ENCODE measurements at regions not wholly inside any gene's neighbourhood (a gene's known extent, or its start where the extent isn't known, plus 50 kb on each side); places are given as distances from the start of the nearest gene placed in this dataset.

GRCh38 chr4:85368240-85368639 is 106.7 kb upstream of the ARHGAP24 start:
- H3K27me3 ChIP-seq (ENCODE audit: control insufficient read depth in 3 of 3, insufficient read depth in 3 of 3, low read length in 2 of 3), result peaks cover 0 to 4% (median 0%) of the 10 kb centered on the region in 3 donors
- H3K9ac ChIP-seq (ENCODE audit: insufficient read depth in 1 of 2, low read length in 2 of 2), result no peak overlapping the region
- DNase-seq (no peak), ATAC-seq (ENCODE audit: insufficient read depth, low FRiP score) (no peak)
- H3K36me3 ChIP-seq (ENCODE audit: control insufficient read depth in 4 of 4, insufficient read depth in 4 of 4, low read length in 4 of 4), result no peaks in the 10 kb centered on the region
- H3K4me3 ChIP-seq, result no peak overlapping the region
- H3K9me3 ChIP-seq (ENCODE audit: control insufficient read depth in 4 of 4, insufficient read depth in 3 of 4, low read length in 3 of 4), result no peaks in the 10 kb centered on the region
- 70 to 82% methylated on average over 3 of the region's 3 CpGs for WGBS, 2 donors
- no peaks in the 10 kb centered on the region for H3K4me1 ChIP-seq (ENCODE audit: control insufficient read depth in 5 of 5, insufficient read depth in 5 of 5, low read length in 5 of 5)
- no peak overlapping the region for H3K27ac ChIP-seq (ENCODE audit: low read depth in 1 of 2, low read length in 1 of 2)
- no peak for TF ChIP-seq CTCF (IDR thresholded peaks at IDR 0.05; ENCODE audit: control extremely low read depth, extremely low read depth)

GRCh38 chr4:85368932-85369331 is 106.0 kb upstream of the ARHGAP24 start:
- Histone ChIP-seq H3K9ac (ENCODE audit: insufficient read depth in 1 of 2, low read length in 2 of 2) (no peak overlapping the region), H3K4me3 (no peak overlapping the region), H3K27me3 (ENCODE audit: control insufficient read depth in 3 of 3, insufficient read depth in 3 of 3, low read length in 2 of 3) (peaks cover 0 to 4% (median 0%) of the 10 kb centered on the region in 3 donors), H3K4me1 (ENCODE audit: control insufficient read depth in 5 of 5, insufficient read depth in 5 of 5, low read length in 5 of 5) (no peaks in the 10 kb centered on the region), H3K36me3 (ENCODE audit: control insufficient read depth in 4 of 4, insufficient read depth in 4 of 4, low read length in 4 of 4) (no peaks in the 10 kb centered on the region), H3K27ac (ENCODE audit: low read depth in 1 of 2, low read length in 1 of 2) (no peak overlapping the region), H3K9me3 (ENCODE audit: control insufficient read depth in 4 of 4, insufficient read depth in 3 of 4, low read length in 3 of 4) (no peaks in the 10 kb centered on the region)
- 19 to 42% methylated on average over 1 of the region's 1 CpG for WGBS, 2 donors
- no peak for TF ChIP-seq CTCF (IDR thresholded peaks at IDR 0.05; ENCODE audit: control extremely low read depth, extremely low read depth)
- no peak for ATAC-seq (ENCODE audit: insufficient read depth, low FRiP score)
- DNase-seq, result no peak

- Histone ChIP-seq H3K27me3 (ENCODE audit: control insufficient read depth in 3 of 3, insufficient read depth in 3 of 3, low read length in 2 of 3) (peaks cover 0 to 4% (median 0%) of the 10 kb centered on the region in 3 donors), H3K4me1 (ENCODE audit: control insufficient read depth in 5 of 5, insufficient read depth in 5 of 5, low read length in 5 of 5) (no peaks in the 10 kb centered on the region), H3K4me3 (no peak overlapping the region), H3K27ac (ENCODE audit: low read depth in 1 of 2, low read length in 1 of 2) (no peak overlapping the region), H3K9ac (ENCODE audit: insufficient read depth in 1 of 2, low read length in 2 of 2) (no peak overlapping the region), H3K36me3 (ENCODE audit: control insufficient read depth in 4 of 4, insufficient read depth in 4 of 4, low read length in 4 of 4) (no peaks in the 10 kb centered on the region), H3K9me3 (ENCODE audit: control insufficient read depth in 4 of 4, insufficient read depth in 3 of 4, low read length in 3 of 4) (no peaks in the 10 kb centered on the region)
- WGBS, 2 donors, result 75% methylated on average over 7 of the region's 7 CpGs
- TF ChIP-seq CTCF (IDR thresholded peaks at IDR 0.05; ENCODE audit: control extremely low read depth, extremely low read depth), result no peak
- no peak for ATAC-seq (ENCODE audit: insufficient read depth, low FRiP score)
- no peak for DNase-seq
Measured at GRCh38 chr4:85369703-85370380, 105.1 kb upstream of the ARHGAP24 start.
